Fibroblast of lung (primary cell): ENCODE measurements at regions not wholly inside any gene's neighbourhood (a gene's known extent, or its start where the extent isn't known, plus 50 kb on each side); places are given as distances from the start of the nearest gene placed in this dataset.

Experiments
- EZH2 ChIP-seq: IDR thresholded peaks from 2 replicates; pipeline ENCODE4 v1.5.1; 2012; ENCODE audit warnings: low read length, control low read depth, mild to moderate bottlenecking; ENCODE audit errors: missing control alignments
- TF ChIP-seq, protein P1 (sequence below), 2 donors: IDR thresholded peaks in 1 of 2; conservative IDR thresholded peaks in 1 of 2; 1 replicate in 1 of 2; 2 replicates in 1 of 2; pipeline ENCODE4 v1.5.1; 2011 to 2012; ENCODE audit warnings: low read length in 2 of 2, control low read depth in 1 of 2, inconsistent platforms in 1 of 2, low read depth in 1 of 2, mild to moderate bottlenecking in 1 of 2

DNA sequence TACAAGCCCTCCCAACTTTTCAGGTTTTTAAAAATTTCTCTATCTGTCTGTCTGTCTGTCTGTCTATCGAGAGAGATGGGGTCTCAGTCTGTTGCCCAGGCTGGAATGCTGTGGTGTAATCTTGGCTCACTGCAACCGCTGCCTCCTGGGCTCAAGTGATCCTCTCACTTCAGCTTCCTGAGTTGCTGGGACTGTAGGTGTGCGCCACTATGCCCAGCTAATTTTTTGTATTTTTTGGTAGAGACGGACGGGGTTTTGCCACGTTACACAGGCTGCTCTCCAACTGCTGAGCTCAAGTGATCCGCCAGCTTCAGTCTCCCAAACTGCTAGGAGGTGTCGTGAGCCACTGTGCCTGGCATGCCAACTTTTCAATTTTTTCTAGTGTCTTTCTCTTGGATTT lies 437.2 kb downstream of the PCNX1 start:
- TF ChIP-seq, protein P1, sequence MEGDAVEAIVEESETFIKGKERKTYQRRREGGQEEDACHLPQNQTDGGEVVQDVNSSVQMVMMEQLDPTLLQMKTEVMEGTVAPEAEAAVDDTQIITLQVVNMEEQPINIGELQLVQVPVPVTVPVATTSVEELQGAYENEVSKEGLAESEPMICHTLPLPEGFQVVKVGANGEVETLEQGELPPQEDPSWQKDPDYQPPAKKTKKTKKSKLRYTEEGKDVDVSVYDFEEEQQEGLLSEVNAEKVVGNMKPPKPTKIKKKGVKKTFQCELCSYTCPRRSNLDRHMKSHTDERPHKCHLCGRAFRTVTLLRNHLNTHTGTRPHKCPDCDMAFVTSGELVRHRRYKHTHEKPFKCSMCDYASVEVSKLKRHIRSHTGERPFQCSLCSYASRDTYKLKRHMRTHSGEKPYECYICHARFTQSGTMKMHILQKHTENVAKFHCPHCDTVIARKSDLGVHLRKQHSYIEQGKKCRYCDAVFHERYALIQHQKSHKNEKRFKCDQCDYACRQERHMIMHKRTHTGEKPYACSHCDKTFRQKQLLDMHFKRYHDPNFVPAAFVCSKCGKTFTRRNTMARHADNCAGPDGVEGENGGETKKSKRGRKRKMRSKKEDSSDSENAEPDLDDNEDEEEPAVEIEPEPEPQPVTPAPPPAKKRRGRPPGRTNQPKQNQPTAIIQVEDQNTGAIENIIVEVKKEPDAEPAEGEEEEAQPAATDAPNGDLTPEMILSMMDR (conservative IDR thresholded peaks at IDR 0.05 in 1 of 2, IDR thresholded peaks at IDR 0.05 in 1 of 2; ENCODE audit: low read depth in 1 of 2, low read length in 2 of 2): no peak
- TF ChIP-seq EZH2: no peak
